Activated T-helper 2 cell treated with anti-CD3 and anti-CD28 coated beads, Interferon-gamma antibody, Interleukin-2, Interleukin-4, amounts not matched to agents 10 μg/mL and 5 μg/mL and 100 μg/mL, durations not matched to agents 14 hours and 24 hours and 36 hours (primary cell): ENCODE measurements at regions not wholly inside any gene's neighbourhood (a gene's known extent, or its start where the extent isn't known, plus 50 kb on each side); places are given as distances from the start of the nearest gene placed in this dataset.

ENCODE experiments used
- DNase-seq: peaks from one replicate; pipeline ENCODE4 v3.0.0; 2021; ENCODE audit warnings: low spot score
- H3K27ac Mint-ChIP-seq: one replicate; pipeline ENCODE4 v1.8.0; 2021; ENCODE audit warnings: mixed read lengths
- H3K27me3 Mint-ChIP-seq: one replicate; pipeline ENCODE4 v1.8.0; 2021; ENCODE audit warnings: low read depth, mixed read lengths
- H3K36me3 Mint-ChIP-seq: one replicate; pipeline ENCODE4 v1.8.0; 2021; ENCODE audit warnings: low read depth, mixed read lengths
- H3K4me1 Mint-ChIP-seq: one replicate; pipeline ENCODE4 v1.8.0; 2021; ENCODE audit warnings: low read depth, mixed read lengths
- H3K4me3 Mint-ChIP-seq: one replicate; pipeline ENCODE4 v1.8.0; 2021; ENCODE audit warnings: low read depth, mild to moderate bottlenecking, moderate library complexity, mixed read lengths
- H3K9me3 Mint-ChIP-seq: one replicate; pipeline ENCODE4 v1.8.0; 2021; ENCODE audit warnings: mixed read lengths
- intact Hi-C: fragments of 100-400 bp; cut with micrococcal nuclease; formaldehyde crosslinking; loops from one replicate; pipeline ENCODE4 v1.15.1; 2023

- Mint-ChIP-seq H3K27me3 (no peaks in the 10 kb centered on the region), H3K27ac (no peak overlapping the region), H3K9me3 (peaks cover 22% of the 10 kb centered on the region), H3K4me1 (no peaks in the 10 kb centered on the region), H3K4me3 (no peak overlapping the region), H3K36me3 (no peaks in the 10 kb centered on the region)
- intact Hi-C loops: no loop called here
- no peak for DNase-seq
These were observed 109.9 kb upstream of the TTC14 start for GRCh38 chr3:180492047-180492446.

- Mint-ChIP-seq H3K9me3 (peaks cover 18% of the 10 kb centered on the region), H3K27ac (no peak overlapping the region)
These were observed 105.0 kb upstream of the TTC14 start for GRCh38 chr3:180496995-180497394.

GRCh38 chr3:180516368-180516767 is 85.6 kb upstream of the TTC14 start:
- no peak for DNase-seq
- Mint-ChIP-seq H3K36me3 (no peaks in the 10 kb centered on the region), H3K4me1 (no peaks in the 10 kb centered on the region), H3K4me3 (no peak overlapping the region), H3K9me3 (no peaks in the 10 kb centered on the region), H3K27ac (no peak overlapping the region), H3K27me3 (no peaks in the 10 kb centered on the region)
- intact Hi-C loops: no loop called here

More at GRCh38 chr3:180496995-180497394, 105.0 kb upstream of the TTC14 start:
- Mint-ChIP-seq H3K27me3 (no peaks in the 10 kb centered on the region), H3K4me1 (no peaks in the 10 kb centered on the region), H3K4me3 (no peak overlapping the region), H3K36me3 (no peaks in the 10 kb centered on the region)
- no peak for DNase-seq
- intact Hi-C loops: no loop called here

GRCh38 chr3:180523040-180523439 is 78.9 kb upstream of the TTC14 start:
- Mint-ChIP-seq H3K4me1 (no peaks in the 10 kb centered on the region), H3K27ac (no peak overlapping the region), H3K27me3 (no peaks in the 10 kb centered on the region), H3K36me3 (no peaks in the 10 kb centered on the region), H3K9me3 (no peaks in the 10 kb centered on the region), H3K4me3 (no peak overlapping the region)
- intact Hi-C loops: no loop called here
- DNase-seq: no peak

- H3K27me3 Mint-ChIP-seq: no peaks in the 10 kb centered on the region
- H3K9me3 Mint-ChIP-seq: no peaks in the 10 kb centered on the region
- no peaks in the 10 kb centered on the region for H3K36me3 Mint-ChIP-seq
- H3K4me3 Mint-ChIP-seq: no peak overlapping the region
- H3K27ac Mint-ChIP-seq: no peak overlapping the region
- DNase-seq: no peak
- intact Hi-C loops: no loop called here
- no peaks in the 10 kb centered on the region for H3K4me1 Mint-ChIP-seq
These were observed 73.1 kb upstream of the TTC14 start for GRCh38 chr3:180528843-180529242.

GRCh38 chr3:180529778-180530177 is 72.2 kb upstream of the TTC14 start:
- DNase-seq: no peak
- no peaks in the 10 kb centered on the region for H3K27me3 Mint-ChIP-seq
- H3K36me3 Mint-ChIP-seq: no peaks in the 10 kb centered on the region
- no peak overlapping the region for H3K27ac Mint-ChIP-seq
- no peaks in the 10 kb centered on the region for H3K9me3 Mint-ChIP-seq
- H3K4me3 Mint-ChIP-seq: no peak overlapping the region
- no peaks in the 10 kb centered on the region for H3K4me1 Mint-ChIP-seq
- intact Hi-C loops: no loop called here

GRCh38 chr3:180530276-180530675 is 71.7 kb upstream of the TTC14 start:
- Mint-ChIP-seq H3K4me3 (no peak overlapping the region), H3K27ac (no peak overlapping the region), H3K27me3 (no peaks in the 10 kb centered on the region), H3K9me3 (no peaks in the 10 kb centered on the region), H3K4me1 (no peaks in the 10 kb centered on the region), H3K36me3 (no peaks in the 10 kb centered on the region)
- DNase-seq: no peak
- intact Hi-C loops: no loop called here

GRCh38 chr3:180531303-180532278 is 70.4 kb upstream of the TTC14 start:
- Mint-ChIP-seq H3K4me3 (no peak overlapping the region), H3K27me3 (no peaks in the 10 kb centered on the region), H3K36me3 (no peaks in the 10 kb centered on the region), H3K9me3 (no peaks in the 10 kb centered on the region), H3K4me1 (no peaks in the 10 kb centered on the region), H3K27ac (no peak overlapping the region)
- DNase-seq: no peak
- intact Hi-C loops: no loop called here

GRCh38 chr3:180534828-180535227 is 67.1 kb upstream of the TTC14 start:
- no peaks in the 10 kb centered on the region for H3K36me3 Mint-ChIP-seq
- H3K27ac Mint-ChIP-seq: no peak overlapping the region
- H3K27me3 Mint-ChIP-seq: no peaks in the 10 kb centered on the region
- intact Hi-C loops: no loop called here
- DNase-seq: no peak
- no peaks in the 10 kb centered on the region for H3K4me1 Mint-ChIP-seq
- no peak overlapping the region for H3K4me3 Mint-ChIP-seq
- H3K9me3 Mint-ChIP-seq: no peaks in the 10 kb centered on the region

GRCh38 chr3:180538493-180538892 is 63.5 kb upstream of the TTC14 start:
- Mint-ChIP-seq H3K4me3 (no peak overlapping the region), H3K36me3 (no peaks in the 10 kb centered on the region), H3K9me3 (peaks cover 3% of the 10 kb centered on the region), H3K4me1 (no peaks in the 10 kb centered on the region), H3K27ac (no peak overlapping the region), H3K27me3 (no peaks in the 10 kb centered on the region)
- intact Hi-C loops: no loop called here
- no peak for DNase-seq

- no peaks in the 10 kb centered on the region for H3K4me1 Mint-ChIP-seq
- no peak overlapping the region for H3K4me3 Mint-ChIP-seq
- no peaks in the 10 kb centered on the region for H3K36me3 Mint-ChIP-seq
- H3K27me3 Mint-ChIP-seq: no peaks in the 10 kb centered on the region
- no peak for DNase-seq
- intact Hi-C loops: no loop called here
- no peak overlapping the region for H3K27ac Mint-ChIP-seq
- peaks cover 3% of the 10 kb centered on the region for H3K9me3 Mint-ChIP-seq
These were observed 58.1 kb upstream of the TTC14 start for GRCh38 chr3:180543877-180544276.

- no peaks in the 10 kb centered on the region for H3K36me3 Mint-ChIP-seq
- intact Hi-C loops: no loop called here
- H3K27ac Mint-ChIP-seq: no peak overlapping the region
- no peaks in the 10 kb centered on the region for H3K4me1 Mint-ChIP-seq
- H3K9me3 Mint-ChIP-seq: peaks cover 3% of the 10 kb centered on the region
- no peak overlapping the region for H3K4me3 Mint-ChIP-seq
- DNase-seq: no peak
- H3K27me3 Mint-ChIP-seq: no peaks in the 10 kb centered on the region
These were observed 55.1 kb upstream of the TTC14 start for GRCh38 chr3:180546863-180547262.

GRCh38 chr3:180548050-180548449 is 53.9 kb upstream of the TTC14 start:
- H3K4me1 Mint-ChIP-seq: no peaks in the 10 kb centered on the region
- H3K27ac Mint-ChIP-seq: no peak overlapping the region
- intact Hi-C loops: no loop called here
- no peaks in the 10 kb centered on the region for H3K27me3 Mint-ChIP-seq
- H3K4me3 Mint-ChIP-seq: no peak overlapping the region
- no peaks in the 10 kb centered on the region for H3K36me3 Mint-ChIP-seq
- H3K9me3 Mint-ChIP-seq: no peaks in the 10 kb centered on the region
- DNase-seq: no peak
